ENCODE measurements at regions not wholly inside any gene's neighbourhood (a gene's known extent, or its start where the extent isn't known, plus 50 kb on each side); places are given as distances from the start of the nearest gene placed in this dataset.

DNA sequence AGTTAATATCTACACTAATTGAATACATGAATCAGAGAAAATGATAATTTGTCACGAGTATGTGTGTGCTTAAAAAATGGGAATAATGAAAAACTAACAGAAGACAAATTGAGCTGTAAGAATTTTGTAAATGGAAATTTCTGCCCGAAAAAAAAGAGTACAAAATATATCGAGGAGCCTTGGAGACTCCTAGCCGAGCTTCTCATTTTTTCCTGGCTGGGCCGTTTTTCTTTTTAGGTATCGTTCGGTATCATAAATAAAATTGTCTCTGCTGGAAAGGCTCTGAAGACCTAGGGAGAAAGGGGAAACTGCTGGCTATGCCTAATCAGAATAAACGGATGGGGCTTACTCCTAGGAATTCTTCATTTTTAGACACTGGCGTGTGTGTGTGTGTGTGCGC lies 227.2 kb upstream of the RAG2 start:
- intact Hi-C loops (cut with DNase I) = no loop called here
- WGBS, 2 donors = 86 to 88% methylated on average over 10 of the region's 10 CpGs
- no peak for DNase-seq
- Histone ChIP-seq H3K27me3 (no peaks in the 10 kb centered on the region), H3K4me1 (no peaks in the 10 kb centered on the region), H3K36me3 (no peaks in the 10 kb centered on the region), H3K4me3 (no peak overlapping the region), H3K27ac (no peak overlapping the region), H3K9me3 (no peaks in the 10 kb centered on the region)
- TF ChIP-seq, protein P1, sequence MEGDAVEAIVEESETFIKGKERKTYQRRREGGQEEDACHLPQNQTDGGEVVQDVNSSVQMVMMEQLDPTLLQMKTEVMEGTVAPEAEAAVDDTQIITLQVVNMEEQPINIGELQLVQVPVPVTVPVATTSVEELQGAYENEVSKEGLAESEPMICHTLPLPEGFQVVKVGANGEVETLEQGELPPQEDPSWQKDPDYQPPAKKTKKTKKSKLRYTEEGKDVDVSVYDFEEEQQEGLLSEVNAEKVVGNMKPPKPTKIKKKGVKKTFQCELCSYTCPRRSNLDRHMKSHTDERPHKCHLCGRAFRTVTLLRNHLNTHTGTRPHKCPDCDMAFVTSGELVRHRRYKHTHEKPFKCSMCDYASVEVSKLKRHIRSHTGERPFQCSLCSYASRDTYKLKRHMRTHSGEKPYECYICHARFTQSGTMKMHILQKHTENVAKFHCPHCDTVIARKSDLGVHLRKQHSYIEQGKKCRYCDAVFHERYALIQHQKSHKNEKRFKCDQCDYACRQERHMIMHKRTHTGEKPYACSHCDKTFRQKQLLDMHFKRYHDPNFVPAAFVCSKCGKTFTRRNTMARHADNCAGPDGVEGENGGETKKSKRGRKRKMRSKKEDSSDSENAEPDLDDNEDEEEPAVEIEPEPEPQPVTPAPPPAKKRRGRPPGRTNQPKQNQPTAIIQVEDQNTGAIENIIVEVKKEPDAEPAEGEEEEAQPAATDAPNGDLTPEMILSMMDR (IDR thresholded peaks at IDR 0.05) = no peak
- no peak for ATAC-seq

DNA sequence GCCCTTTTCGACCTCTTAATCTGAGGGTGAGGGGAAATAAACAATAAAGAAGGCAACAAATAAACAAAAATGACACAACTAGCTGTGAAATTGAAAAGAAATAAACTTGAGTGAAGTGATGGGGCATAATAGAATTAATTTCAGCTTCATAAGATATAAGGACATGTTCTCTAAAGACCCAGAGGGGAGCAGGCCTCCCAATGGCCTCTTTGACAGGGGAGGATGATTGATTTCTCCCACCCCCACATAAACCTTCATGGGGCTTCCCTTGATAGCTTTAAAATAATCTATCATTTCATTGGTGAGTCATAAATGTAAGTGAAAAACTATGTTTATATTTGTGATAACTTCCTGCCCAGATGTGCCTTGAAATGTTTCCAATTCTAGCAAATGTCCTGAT lies 226.3 kb upstream of the RAG2 start:
- Histone ChIP-seq H3K36me3 (no peaks in the 10 kb centered on the region), H3K27ac (no peak overlapping the region), H3K4me3 (no peak overlapping the region), H3K9me3 (no peaks in the 10 kb centered on the region), H3K4me1 (no peaks in the 10 kb centered on the region), H3K27me3 (no peaks in the 10 kb centered on the region)
- intact Hi-C loops (cut with DNase I) = no loop called here
- TF ChIP-seq, protein P1 (IDR thresholded peaks at IDR 0.05) = no peak
- WGBS, 2 donors = 77 to 80% methylated on average over 1 of the region's 1 CpG
- DNase-seq (no peak), ATAC-seq (no peak)

DNA sequence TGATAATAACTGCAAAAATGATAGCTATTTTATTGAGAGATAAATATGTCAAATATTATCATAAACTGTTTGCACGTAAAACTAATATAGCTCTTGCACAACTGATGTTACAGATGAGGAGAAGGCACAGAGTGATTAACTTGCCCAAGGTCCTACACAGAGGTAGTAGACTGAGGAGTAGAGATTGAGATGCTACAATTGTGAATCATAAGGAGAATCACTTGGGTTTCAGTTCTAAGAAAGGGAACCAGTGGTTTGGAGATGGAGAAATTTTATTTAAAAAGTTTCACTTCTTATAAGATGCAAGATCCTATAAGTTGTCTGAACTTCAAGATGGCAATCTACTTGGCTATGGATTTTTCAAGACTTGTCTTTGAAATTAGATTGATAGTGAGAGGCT lies 224.8 kb upstream of the RAG2 start:
- intact Hi-C loops (cut with DNase I) = no loop called here
- ATAC-seq (no peak), DNase-seq (no peak)
- Histone ChIP-seq H3K4me3 (no peak overlapping the region), H3K4me1 (no peaks in the 10 kb centered on the region), H3K36me3 (no peaks in the 10 kb centered on the region), H3K9me3 (no peaks in the 10 kb centered on the region), H3K27ac (no peak overlapping the region), H3K27me3 (no peaks in the 10 kb centered on the region)
- TF ChIP-seq, protein P1 (IDR thresholded peaks at IDR 0.05) = no peak
- WGBS, 2 donors = 91 to 92% methylated on average over 1 of the region's 1 CpG

DNA sequence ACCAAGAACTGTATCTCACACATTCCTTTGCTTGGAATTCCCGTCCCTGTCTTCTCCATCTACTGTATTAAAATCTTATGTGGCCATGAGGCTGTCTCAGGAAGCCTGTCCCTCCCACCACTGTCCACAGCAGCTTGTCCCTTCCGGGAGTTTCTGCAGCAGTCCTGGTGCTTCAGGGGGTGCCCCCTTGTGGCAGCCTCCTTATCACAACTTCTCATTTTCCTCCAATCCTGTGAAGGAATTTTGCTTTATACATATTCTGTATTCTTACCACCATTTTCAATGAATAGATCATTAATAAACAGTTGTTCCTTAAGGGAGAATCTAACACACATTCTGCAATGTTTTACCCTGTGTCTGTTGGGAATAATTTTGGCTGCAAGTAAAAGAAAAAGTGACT lies 220.4 kb upstream of the RAG2 start:
- WGBS, 2 donors = 38 to 58% methylated on average over 2 of the region's 2 CpGs
- ATAC-seq = no peak
- DNase-seq = no peak
- Histone ChIP-seq H3K4me3 (no peak overlapping the region), H3K4me1 (no peaks in the 10 kb centered on the region), H3K27ac (no peak overlapping the region), H3K9me3 (no peaks in the 10 kb centered on the region), H3K36me3 (no peaks in the 10 kb centered on the region), H3K27me3 (no peaks in the 10 kb centered on the region)
- intact Hi-C loops (cut with DNase I) = no loop called here
- TF ChIP-seq, protein P1 (IDR thresholded peaks at IDR 0.05) = peak in 2 of 9 donors; percentile 20

All from heart right ventricle (tissue), 16 donors.